WTC11 (cell line): ENCODE measurements at regions not wholly inside any gene's neighbourhood (a gene's known extent, or its start where the extent isn't known, plus 50 kb on each side); places are given as distances from the start of the nearest gene placed in this dataset.

Experiments
- ATAC-seq: fragments of 200-7000 bp; cut with Tn5 transposase; 2 replicates; pipeline ENCODE4 v1.10.0; 2021; ENCODE audit warnings: mild to moderate bottlenecking, moderate library complexity
- CTCF ChIA-PET: fragments of 300-600 bp; sonication (Branson Sonifier 250); formaldehyde crosslinking; loops from one replicate; lab custom pipeline; 2021; ENCODE audit warnings: antibody characterized with exemption; lab: Charles Lee
- POLR2A ChIA-PET: fragments of 350-600 bp; sonication (Branson Sonifier 250); formaldehyde crosslinking; loops from one replicate; lab custom pipeline; 2021; ENCODE audit warnings: antibody characterized with exemption; lab: Charles Lee
- DNase-seq: peaks from one replicate; pipeline ENCODE4 v3.0.0; 2021; ENCODE audit warnings: low spot score
- H3K27ac Mint-ChIP-seq: 2 replicates; pipeline ENCODE4 v1.8.0; 2021; ENCODE audit warnings: mixed read lengths
- H3K27me3 Mint-ChIP-seq: 2 replicates; pipeline ENCODE4 v1.8.0; 2021; ENCODE audit warnings: low read depth, mild to moderate bottlenecking, moderate library complexity, mixed read lengths
- H3K36me3 Mint-ChIP-seq: 2 replicates; pipeline ENCODE4 v1.8.0; 2021; ENCODE audit warnings: mixed read lengths
- H3K4me1 Mint-ChIP-seq: 2 replicates; pipeline ENCODE4 v1.8.0; 2022; ENCODE audit warnings: mixed read lengths
- H3K4me3 Mint-ChIP-seq: 2 replicates; pipeline ENCODE4 v1.8.0; 2021; ENCODE audit warnings: mild to moderate bottlenecking, moderate library complexity, mixed read lengths
- H3K9me3 Mint-ChIP-seq: 2 replicates; pipeline ENCODE4 v1.8.0; 2021; ENCODE audit warnings: mixed read lengths
- CBFB ChIP-seq: sonication (generic); formaldehyde crosslinking; IDR thresholded peaks from 2 replicates; pipeline ENCODE4 v1.8.1; 2022; ENCODE audit warnings: mild to moderate bottlenecking, low read depth, missing genetic modification reagents
- ELF4 ChIP-seq: sonication (generic); formaldehyde crosslinking; IDR thresholded peaks from 2 replicates; pipeline ENCODE4 v1.8.1; 2022; ENCODE audit warnings: low read depth, mild to moderate bottlenecking, moderate library complexity, missing genetic modification reagents
- FOXP1 ChIP-seq: sonication (generic); formaldehyde crosslinking; IDR thresholded peaks from 2 replicates; pipeline ENCODE4 v1.8.0; 2022; ENCODE audit warnings: missing genetic modification reagents, mild to moderate bottlenecking, moderate library complexity, borderline replicate concordance
- GTF2I ChIP-seq: fragments of 250-450 bp; sonication (Bioruptor Pico); conservative IDR thresholded peaks from 2 replicates; pipeline ENCODE4 v1.4.0; 2021; ENCODE audit warnings: mild to moderate bottlenecking
- HMGA2 ChIP-seq: fragments of 250-450 bp; sonication (Bioruptor Pico); IDR thresholded peaks from 2 replicates; pipeline ENCODE4 v1.4.0; 2021; ENCODE audit warnings: mild to moderate bottlenecking, moderate library complexity
- JUN ChIP-seq: sonication (generic); formaldehyde crosslinking; IDR thresholded peaks from 2 replicates; pipeline ENCODE4 v1.8.0; 2023; ENCODE audit warnings: mild to moderate bottlenecking, missing genetic modification reagents
- NFE2L1 ChIP-seq: sonication (generic); formaldehyde crosslinking; IDR thresholded peaks from 2 replicates; pipeline ENCODE4 v1.8.1; 2023; ENCODE audit warnings: missing genetic modification reagents
- SOX15 ChIP-seq: fragments of 250-450 bp; sonication (Bioruptor Pico); IDR thresholded peaks from 2 replicates; pipeline ENCODE4 v1.9.0; 2021; ENCODE audit warnings: mild to moderate bottlenecking
- ZMAT4 ChIP-seq: fragments of 250-450 bp; sonication (Bioruptor Pico); IDR thresholded peaks from 2 replicates; pipeline ENCODE4 v1.9.0; 2021; ENCODE audit warnings: mild to moderate bottlenecking
- ZNF138 ChIP-seq: sonication (generic); formaldehyde crosslinking; conservative IDR thresholded peaks from 2 replicates; pipeline ENCODE4 v1.8.1; 2022; ENCODE audit warnings: mild to moderate bottlenecking, moderate library complexity, missing genetic modification reagents
- ZNF281 ChIP-seq: sonication (generic); formaldehyde crosslinking; IDR thresholded peaks from 2 replicates; pipeline ENCODE4 v1.8.0; 2023; ENCODE audit warnings: mild to moderate bottlenecking, missing genetic modification reagents
- ZNF317 ChIP-seq: sonication (generic); formaldehyde crosslinking; IDR thresholded peaks from 2 replicates; pipeline ENCODE4 v1.8.1; 2023; ENCODE audit warnings: low read depth, mild to moderate bottlenecking, moderate library complexity, missing genetic modification reagents, borderline replicate concordance
- ZNF671 ChIP-seq: fragments of 250-450 bp; sonication (Bioruptor Pico); IDR thresholded peaks from 2 replicates; pipeline ENCODE4 v1.8.0; 2021; ENCODE audit warnings: mild to moderate bottlenecking
- TF ChIP-seq, protein P1 (sequence below): sonication (generic); formaldehyde crosslinking; IDR thresholded peaks from 2 replicates; pipeline ENCODE4 v1.8.0; 2023; ENCODE audit warnings: missing genetic modification reagents, mild to moderate bottlenecking, borderline replicate concordance
- TF ChIP-seq, protein P2 (sequence below): sonication (generic); formaldehyde crosslinking; IDR thresholded peaks from 2 replicates; pipeline ENCODE4 v1.8.0; 2022; ENCODE audit warnings: mild to moderate bottlenecking, missing genetic modification reagents
- TF ChIP-seq, protein P3 (sequence below): sonication (generic); formaldehyde crosslinking; IDR thresholded peaks from 2 replicates; pipeline ENCODE4 v1.8.1; 2023; ENCODE audit warnings: mild to moderate bottlenecking, missing genetic modification reagents
- TF ChIP-seq, protein P4 (sequence below): sonication (generic); formaldehyde crosslinking; IDR thresholded peaks from 2 replicates; pipeline ENCODE4 v1.8.1; 2023; ENCODE audit warnings: mild to moderate bottlenecking, missing genetic modification reagents, moderate library complexity
- TF ChIP-seq, protein P5 (sequence below): fragments of 200-600 bp; IDR thresholded peaks from 2 replicates; pipeline ENCODE4 v1.8.0; 2022; ENCODE audit warnings: antibody characterized with exemption
- TF ChIP-seq, protein P6 (sequence below): sonication (generic); formaldehyde crosslinking; IDR thresholded peaks from 2 replicates; pipeline ENCODE4 v1.8.1; 2022; ENCODE audit warnings: low read depth, missing genetic modification reagents, borderline replicate concordance

- TF ChIP-seq ZNF281 (CRISPR knock-in tag) (no peak), ELF4 (CRISPR knock-in tag) (no peak), ZNF317 (CRISPR knock-in tag) (no peak), SOX15 (CRISPR knock-in tag) (no peak), NFE2L1 (CRISPR knock-in tag) (no peak), JUN (CRISPR knock-in tag) (no peak)
- TF ChIP-seq, protein P1, sequence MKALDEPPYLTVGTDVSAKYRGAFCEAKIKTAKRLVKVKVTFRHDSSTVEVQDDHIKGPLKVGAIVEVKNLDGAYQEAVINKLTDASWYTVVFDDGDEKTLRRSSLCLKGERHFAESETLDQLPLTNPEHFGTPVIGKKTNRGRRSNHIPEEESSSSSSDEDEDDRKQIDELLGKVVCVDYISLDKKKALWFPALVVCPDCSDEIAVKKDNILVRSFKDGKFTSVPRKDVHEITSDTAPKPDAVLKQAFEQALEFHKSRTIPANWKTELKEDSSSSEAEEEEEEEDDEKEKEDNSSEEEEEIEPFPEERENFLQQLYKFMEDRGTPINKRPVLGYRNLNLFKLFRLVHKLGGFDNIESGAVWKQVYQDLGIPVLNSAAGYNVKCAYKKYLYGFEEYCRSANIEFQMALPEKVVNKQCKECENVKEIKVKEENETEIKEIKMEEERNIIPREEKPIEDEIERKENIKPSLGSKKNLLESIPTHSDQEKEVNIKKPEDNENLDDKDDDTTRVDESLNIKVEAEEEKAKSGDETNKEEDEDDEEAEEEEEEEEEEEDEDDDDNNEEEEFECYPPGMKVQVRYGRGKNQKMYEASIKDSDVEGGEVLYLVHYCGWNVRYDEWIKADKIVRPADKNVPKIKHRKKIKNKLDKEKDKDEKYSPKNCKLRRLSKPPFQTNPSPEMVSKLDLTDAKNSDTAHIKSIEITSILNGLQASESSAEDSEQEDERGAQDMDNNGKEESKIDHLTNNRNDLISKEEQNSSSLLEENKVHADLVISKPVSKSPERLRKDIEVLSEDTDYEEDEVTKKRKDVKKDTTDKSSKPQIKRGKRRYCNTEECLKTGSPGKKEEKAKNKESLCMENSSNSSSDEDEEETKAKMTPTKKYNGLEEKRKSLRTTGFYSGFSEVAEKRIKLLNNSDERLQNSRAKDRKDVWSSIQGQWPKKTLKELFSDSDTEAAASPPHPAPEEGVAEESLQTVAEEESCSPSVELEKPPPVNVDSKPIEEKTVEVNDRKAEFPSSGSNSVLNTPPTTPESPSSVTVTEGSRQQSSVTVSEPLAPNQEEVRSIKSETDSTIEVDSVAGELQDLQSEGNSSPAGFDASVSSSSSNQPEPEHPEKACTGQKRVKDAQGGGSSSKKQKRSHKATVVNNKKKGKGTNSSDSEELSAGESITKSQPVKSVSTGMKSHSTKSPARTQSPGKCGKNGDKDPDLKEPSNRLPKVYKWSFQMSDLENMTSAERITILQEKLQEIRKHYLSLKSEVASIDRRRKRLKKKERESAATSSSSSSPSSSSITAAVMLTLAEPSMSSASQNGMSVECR, result no peak
- TF ChIP-seq, protein P2, sequence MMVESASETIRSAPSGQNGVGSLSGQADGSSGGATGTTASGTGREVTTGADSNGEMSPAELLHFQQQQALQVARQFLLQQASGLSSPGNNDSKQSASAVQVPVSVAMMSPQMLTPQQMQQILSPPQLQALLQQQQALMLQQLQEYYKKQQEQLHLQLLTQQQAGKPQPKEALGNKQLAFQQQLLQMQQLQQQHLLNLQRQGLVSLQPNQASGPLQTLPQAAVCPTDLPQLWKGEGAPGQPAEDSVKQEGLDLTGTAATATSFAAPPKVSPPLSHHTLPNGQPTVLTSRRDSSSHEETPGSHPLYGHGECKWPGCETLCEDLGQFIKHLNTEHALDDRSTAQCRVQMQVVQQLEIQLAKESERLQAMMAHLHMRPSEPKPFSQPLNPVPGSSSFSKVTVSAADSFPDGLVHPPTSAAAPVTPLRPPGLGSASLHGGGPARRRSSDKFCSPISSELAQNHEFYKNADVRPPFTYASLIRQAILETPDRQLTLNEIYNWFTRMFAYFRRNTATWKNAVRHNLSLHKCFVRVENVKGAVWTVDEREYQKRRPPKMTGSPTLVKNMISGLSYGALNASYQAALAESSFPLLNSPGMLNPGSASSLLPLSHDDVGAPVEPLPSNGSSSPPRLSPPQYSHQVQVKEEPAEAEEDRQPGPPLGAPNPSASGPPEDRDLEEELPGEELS (CRISPR knock-in tag), result no peak
Observed at GRCh38 chr11:21924262-21924661, 268.6 kb upstream of the ANO5 start (continued).

GRCh38 chr11:21927628-21928027 lies 265.3 kb upstream of the ANO5 start:
- DNase-seq, result no peak
- H3K36me3 Mint-ChIP-seq, result no peaks in the 10 kb centered on the region
- ATAC-seq, result no peak
- H3K27ac Mint-ChIP-seq, result no peak overlapping the region
- ChIA-PET CTCF (no interaction called here), POLR2A (no interaction called here)
- no peak overlapping the region for H3K4me3 Mint-ChIP-seq
- peaks cover 5% of the 10 kb centered on the region; the same call in 1 of the 2 replicates for H3K4me1 Mint-ChIP-seq
- no peaks in the 10 kb centered on the region for H3K9me3 Mint-ChIP-seq
- no peaks in the 10 kb centered on the region for H3K27me3 Mint-ChIP-seq
- TF ChIP-seq, protein P3, sequence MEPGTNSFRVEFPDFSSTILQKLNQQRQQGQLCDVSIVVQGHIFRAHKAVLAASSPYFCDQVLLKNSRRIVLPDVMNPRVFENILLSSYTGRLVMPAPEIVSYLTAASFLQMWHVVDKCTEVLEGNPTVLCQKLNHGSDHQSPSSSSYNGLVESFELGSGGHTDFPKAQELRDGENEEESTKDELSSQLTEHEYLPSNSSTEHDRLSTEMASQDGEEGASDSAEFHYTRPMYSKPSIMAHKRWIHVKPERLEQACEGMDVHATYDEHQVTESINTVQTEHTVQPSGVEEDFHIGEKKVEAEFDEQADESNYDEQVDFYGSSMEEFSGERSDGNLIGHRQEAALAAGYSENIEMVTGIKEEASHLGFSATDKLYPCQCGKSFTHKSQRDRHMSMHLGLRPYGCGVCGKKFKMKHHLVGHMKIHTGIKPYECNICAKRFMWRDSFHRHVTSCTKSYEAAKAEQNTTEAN, result no peak
- TF ChIP-seq ZMAT4 (CRISPR knock-in tag) (no peak), GTF2I (CRISPR knock-in tag) (no peak), ZNF671 (CRISPR knock-in tag) (no peak), FOXP1 (CRISPR knock-in tag) (no peak), HMGA2 (CRISPR knock-in tag) (no peak), CBFB (CRISPR knock-in tag) (no peak), ZNF138 (no peak), SOX15 (CRISPR knock-in tag) (no peak)
- TF ChIP-seq, protein P4, sequence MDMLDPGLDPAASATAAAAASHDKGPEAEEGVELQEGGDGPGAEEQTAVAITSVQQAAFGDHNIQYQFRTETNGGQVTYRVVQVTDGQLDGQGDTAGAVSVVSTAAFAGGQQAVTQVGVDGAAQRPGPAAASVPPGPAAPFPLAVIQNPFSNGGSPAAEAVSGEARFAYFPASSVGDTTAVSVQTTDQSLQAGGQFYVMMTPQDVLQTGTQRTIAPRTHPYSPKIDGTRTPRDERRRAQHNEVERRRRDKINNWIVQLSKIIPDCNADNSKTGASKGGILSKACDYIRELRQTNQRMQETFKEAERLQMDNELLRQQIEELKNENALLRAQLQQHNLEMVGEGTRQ (CRISPR knock-in tag), result no peak
- TF ChIP-seq, protein P5, sequence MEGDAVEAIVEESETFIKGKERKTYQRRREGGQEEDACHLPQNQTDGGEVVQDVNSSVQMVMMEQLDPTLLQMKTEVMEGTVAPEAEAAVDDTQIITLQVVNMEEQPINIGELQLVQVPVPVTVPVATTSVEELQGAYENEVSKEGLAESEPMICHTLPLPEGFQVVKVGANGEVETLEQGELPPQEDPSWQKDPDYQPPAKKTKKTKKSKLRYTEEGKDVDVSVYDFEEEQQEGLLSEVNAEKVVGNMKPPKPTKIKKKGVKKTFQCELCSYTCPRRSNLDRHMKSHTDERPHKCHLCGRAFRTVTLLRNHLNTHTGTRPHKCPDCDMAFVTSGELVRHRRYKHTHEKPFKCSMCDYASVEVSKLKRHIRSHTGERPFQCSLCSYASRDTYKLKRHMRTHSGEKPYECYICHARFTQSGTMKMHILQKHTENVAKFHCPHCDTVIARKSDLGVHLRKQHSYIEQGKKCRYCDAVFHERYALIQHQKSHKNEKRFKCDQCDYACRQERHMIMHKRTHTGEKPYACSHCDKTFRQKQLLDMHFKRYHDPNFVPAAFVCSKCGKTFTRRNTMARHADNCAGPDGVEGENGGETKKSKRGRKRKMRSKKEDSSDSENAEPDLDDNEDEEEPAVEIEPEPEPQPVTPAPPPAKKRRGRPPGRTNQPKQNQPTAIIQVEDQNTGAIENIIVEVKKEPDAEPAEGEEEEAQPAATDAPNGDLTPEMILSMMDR, result no peak
- TF ChIP-seq, protein P2 (CRISPR knock-in tag), result no peak
- TF ChIP-seq, protein P6, sequence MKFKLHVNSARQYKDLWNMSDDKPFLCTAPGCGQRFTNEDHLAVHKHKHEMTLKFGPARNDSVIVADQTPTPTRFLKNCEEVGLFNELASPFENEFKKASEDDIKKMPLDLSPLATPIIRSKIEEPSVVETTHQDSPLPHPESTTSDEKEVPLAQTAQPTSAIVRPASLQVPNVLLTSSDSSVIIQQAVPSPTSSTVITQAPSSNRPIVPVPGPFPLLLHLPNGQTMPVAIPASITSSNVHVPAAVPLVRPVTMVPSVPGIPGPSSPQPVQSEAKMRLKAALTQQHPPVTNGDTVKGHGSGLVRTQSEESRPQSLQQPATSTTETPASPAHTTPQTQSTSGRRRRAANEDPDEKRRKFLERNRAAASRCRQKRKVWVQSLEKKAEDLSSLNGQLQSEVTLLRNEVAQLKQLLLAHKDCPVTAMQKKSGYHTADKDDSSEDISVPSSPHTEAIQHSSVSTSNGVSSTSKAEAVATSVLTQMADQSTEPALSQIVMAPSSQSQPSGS (CRISPR knock-in tag), result no peak
